OCI-LY1 (cell line): ENCODE measurements at regions not wholly inside any gene's neighbourhood (a gene's known extent, or its start where the extent isn't known, plus 50 kb on each side); places are given as distances from the start of the nearest gene placed in this dataset.

Experiments
- EZH2 ChIP-seq: fragments of 200-600 bp; sonication (generic), shearing (Covaris generic); IDR thresholded peaks from 2 replicates; pipeline ENCODE4 v1.8.0; 2017; ENCODE audit warnings: borderline replicate concordance, mixed run types, mild to moderate bottlenecking, antibody characterized with exemption, low read length, moderate library complexity, mixed read lengths
- TF ChIP-seq, protein P1 (sequence below): fragments of 200-600 bp; sonication (generic), shearing (Covaris generic); IDR thresholded peaks from 2 replicates; pipeline ENCODE4 v1.5.1; 2017; ENCODE audit warnings: mild to moderate bottlenecking, antibody characterized with exemption, low read length, moderate library complexity, mixed read lengths

DNA sequence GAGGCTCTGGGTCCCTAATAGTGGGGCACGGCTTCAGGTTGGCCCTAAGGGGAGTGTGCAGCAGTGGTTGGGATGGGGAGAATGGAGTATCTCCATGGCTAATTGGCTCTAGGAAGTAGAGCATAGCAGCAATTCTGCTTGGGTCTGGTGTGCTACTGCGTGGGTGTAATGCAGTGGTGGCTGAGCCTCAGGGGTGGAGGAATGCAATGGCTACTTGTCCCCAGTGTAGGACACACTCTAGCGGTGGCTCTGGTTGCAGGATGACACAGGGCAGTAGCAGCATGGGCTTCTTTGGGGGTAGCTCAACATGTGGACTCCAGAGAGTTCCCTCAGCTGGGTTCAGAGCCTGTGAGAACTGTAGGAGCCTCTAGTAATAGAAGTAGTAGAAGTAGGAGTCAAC is 91.2 kb upstream of the FAM78B start:
- TF ChIP-seq, protein P1, sequence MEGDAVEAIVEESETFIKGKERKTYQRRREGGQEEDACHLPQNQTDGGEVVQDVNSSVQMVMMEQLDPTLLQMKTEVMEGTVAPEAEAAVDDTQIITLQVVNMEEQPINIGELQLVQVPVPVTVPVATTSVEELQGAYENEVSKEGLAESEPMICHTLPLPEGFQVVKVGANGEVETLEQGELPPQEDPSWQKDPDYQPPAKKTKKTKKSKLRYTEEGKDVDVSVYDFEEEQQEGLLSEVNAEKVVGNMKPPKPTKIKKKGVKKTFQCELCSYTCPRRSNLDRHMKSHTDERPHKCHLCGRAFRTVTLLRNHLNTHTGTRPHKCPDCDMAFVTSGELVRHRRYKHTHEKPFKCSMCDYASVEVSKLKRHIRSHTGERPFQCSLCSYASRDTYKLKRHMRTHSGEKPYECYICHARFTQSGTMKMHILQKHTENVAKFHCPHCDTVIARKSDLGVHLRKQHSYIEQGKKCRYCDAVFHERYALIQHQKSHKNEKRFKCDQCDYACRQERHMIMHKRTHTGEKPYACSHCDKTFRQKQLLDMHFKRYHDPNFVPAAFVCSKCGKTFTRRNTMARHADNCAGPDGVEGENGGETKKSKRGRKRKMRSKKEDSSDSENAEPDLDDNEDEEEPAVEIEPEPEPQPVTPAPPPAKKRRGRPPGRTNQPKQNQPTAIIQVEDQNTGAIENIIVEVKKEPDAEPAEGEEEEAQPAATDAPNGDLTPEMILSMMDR = no peak
- TF ChIP-seq EZH2 = no peak
